Hematopoietic multipotent progenitor cell treated with erythropoietin and hydrocortisone succinate and interleukin-3 and kit ligand, for 6 days (in vitro differentiated cells): ENCODE measurements at regions not wholly inside any gene's neighbourhood (a gene's known extent, or its start where the extent isn't known, plus 50 kb on each side); places are given as distances from the start of the nearest gene placed in this dataset.

ENCODE experiments used
- DNase-seq: peaks from one replicate; pipeline ENCODE4 v3.0.0-alpha.2; 2015

- no peak for DNase-seq
These were observed 349.0 kb downstream of the PCDH7 start for GRCh38 chr4:31069151-31069550.

GRCh38 chr4:31071508-31072486 lies 351.6 kb downstream of the PCDH7 start:
- no peak for DNase-seq

- DNase-seq, result no peak
These were observed 355.8 kb downstream of the PCDH7 start for GRCh38 chr4:31075969-31076368.

GRCh38 chr4:31078661-31079060 lies 358.5 kb downstream of the PCDH7 start:
- DNase-seq, result no peak

GRCh38 chr4:31080887-31081286 lies 360.7 kb downstream of the PCDH7 start:
- no peak for DNase-seq

GRCh38 chr4:31081366-31081765 lies 361.2 kb downstream of the PCDH7 start:
- DNase-seq, result no peak

GRCh38 chr4:31083456-31083855 lies 363.3 kb downstream of the PCDH7 start:
- no peak for DNase-seq

GRCh38 chr4:31084806-31085416 lies 364.7 kb downstream of the PCDH7 start:
- DNase-seq, result no peak

- DNase-seq, result no peak
These were observed 365.5 kb downstream of the PCDH7 start for GRCh38 chr4:31085689-31086088.

- no peak for DNase-seq
These were observed 366.7 kb downstream of the PCDH7 start for GRCh38 chr4:31086756-31087330.

GRCh38 chr4:31088600-31089230 lies 368.5 kb downstream of the PCDH7 start:
- DNase-seq, result no peak

GRCh38 chr4:31089815-31090214 lies 369.6 kb downstream of the PCDH7 start:
- no peak for DNase-seq

- no peak for DNase-seq
These were observed 374.3 kb downstream of the PCDH7 start for GRCh38 chr4:31094474-31094873.

GRCh38 chr4:31097999-31098398 lies 377.8 kb downstream of the PCDH7 start:
- no peak for DNase-seq

GRCh38 chr4:31100536-31100935 lies 380.4 kb downstream of the PCDH7 start:
- no peak for DNase-seq

GRCh38 chr4:31104043-31104442 lies 383.9 kb downstream of the PCDH7 start:
- no peak for DNase-seq

- no peak for DNase-seq
These were observed 384.4 kb downstream of the PCDH7 start for GRCh38 chr4:31104577-31104976.

GRCh38 chr4:31106419-31106818 lies 386.2 kb downstream of the PCDH7 start:
- no peak for DNase-seq

- DNase-seq, result no peak
These were observed 387.2 kb downstream of the PCDH7 start for GRCh38 chr4:31107362-31107761.

- DNase-seq, result no peak
These were observed 388.6 kb downstream of the PCDH7 start for GRCh38 chr4:31108762-31109161.

GRCh38 chr4:31111790-31112189 lies 391.6 kb downstream of the PCDH7 start:
- no peak for DNase-seq

GRCh38 chr4:31114816-31115215 lies 394.6 kb downstream of the PCDH7 start:
- no peak for DNase-seq

GRCh38 chr4:31124008-31124585 lies 403.9 kb downstream of the PCDH7 start:
- no peak for DNase-seq
